ENCODE measurements at regions not wholly inside any gene's neighbourhood (a gene's known extent, or its start where the extent isn't known, plus 50 kb on each side); places are given as distances from the start of the nearest gene placed in this dataset.

- no peak for TF ChIP-seq CTCF (IDR thresholded peaks at IDR 0.05; ENCODE audit: insufficient read depth, low read depth, low read length)
- DNase-seq (ENCODE audit: low read depth), result no peak
- H3K4me3 ChIP-seq (ENCODE audit: low read depth, low read length), result no peak overlapping the region
These were observed 850.6 kb upstream of the ACVR2A start for GRCh38 chr2:146994246-146994645.

GRCh38 chr2:146992466-146992865 lies 852.4 kb upstream of the ACVR2A start:
- H3K4me3 ChIP-seq (ENCODE audit: low read depth, low read length), result no peak overlapping the region
- TF ChIP-seq CTCF (IDR thresholded peaks at IDR 0.05; ENCODE audit: insufficient read depth, low read depth, low read length), result no peak
- DNase-seq (ENCODE audit: low read depth), result no peak

GRCh38 chr2:146992057-146992456 lies 852.8 kb upstream of the ACVR2A start:
- no peak for TF ChIP-seq CTCF (IDR thresholded peaks at IDR 0.05; ENCODE audit: insufficient read depth, low read depth, low read length)
- no peak overlapping the region for H3K4me3 ChIP-seq (ENCODE audit: low read depth, low read length)
- DNase-seq (ENCODE audit: low read depth), result peak; percentile 23

DNA sequence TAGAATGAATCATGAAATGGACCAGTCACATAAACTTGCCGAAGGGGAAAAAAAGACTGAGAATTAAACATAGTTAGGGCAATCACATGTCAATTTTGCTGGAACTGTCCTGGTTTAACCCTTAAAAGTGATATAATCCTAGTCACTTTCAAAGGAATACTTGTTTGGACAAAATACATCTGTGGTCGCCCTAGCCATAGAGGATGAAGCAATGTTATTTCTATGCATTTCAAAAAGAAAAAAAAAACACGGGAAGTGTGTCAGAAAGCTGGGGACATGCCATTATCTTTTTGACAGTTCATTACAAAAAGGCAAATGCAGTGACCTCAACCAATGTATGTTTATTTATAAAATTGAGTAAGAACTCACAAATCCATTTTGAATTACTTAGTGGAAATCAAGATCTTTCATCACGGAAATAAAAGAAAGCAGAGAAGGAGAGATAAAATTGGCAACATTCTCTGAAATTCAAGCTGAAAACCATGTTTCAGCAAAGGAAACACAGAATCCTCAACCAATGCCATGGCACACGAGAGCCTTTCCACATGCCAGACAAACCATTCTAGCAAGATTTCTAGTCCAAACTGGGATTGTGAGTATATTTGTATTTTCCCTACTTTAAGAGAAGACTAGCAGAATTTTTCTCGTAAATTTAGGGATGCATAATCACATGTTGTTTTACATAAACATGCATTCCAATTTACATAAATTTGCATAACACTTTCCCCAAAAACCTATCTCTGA lies 854.3 kb upstream of the ACVR2A start:
- TF ChIP-seq CTCF (IDR thresholded peaks at IDR 0.05; ENCODE audit: insufficient read depth, low read depth, low read length), result no peak
- DNase-seq (ENCODE audit: low read depth), result peak; percentile 62
- H3K4me3 ChIP-seq (ENCODE audit: low read depth, low read length), result no peak overlapping the region

DNA sequence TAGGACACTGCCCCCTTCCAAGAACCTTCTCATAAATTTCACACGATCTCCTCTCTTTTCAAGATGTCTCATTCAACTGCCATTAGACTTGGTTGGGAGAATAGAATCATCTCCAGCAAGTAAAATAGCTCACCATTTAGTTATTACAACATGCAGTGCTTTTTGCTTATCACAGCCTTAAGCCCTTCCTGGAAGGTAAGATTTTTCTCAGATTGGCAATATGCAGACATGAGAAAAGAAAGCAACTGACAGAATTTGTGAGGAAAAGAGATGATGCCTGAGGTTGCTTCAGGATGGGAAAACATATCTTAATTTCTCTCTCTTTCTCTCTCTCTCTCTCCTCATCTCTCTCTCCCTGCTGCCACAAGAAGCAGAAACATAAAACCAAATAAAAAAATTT lies 855.1 kb upstream of the ACVR2A start:
- DNase-seq (ENCODE audit: low read depth), result peak; percentile 61
- no peak overlapping the region for H3K4me3 ChIP-seq (ENCODE audit: low read depth, low read length)
- TF ChIP-seq CTCF (IDR thresholded peaks at IDR 0.05; ENCODE audit: insufficient read depth, low read depth, low read length), result no peak

- no peak overlapping the region for H3K4me3 ChIP-seq (ENCODE audit: low read depth, low read length)
- no peak for TF ChIP-seq CTCF (IDR thresholded peaks at IDR 0.05; ENCODE audit: insufficient read depth, low read depth, low read length)
- no peak for DNase-seq (ENCODE audit: low read depth)
These were observed 856.8 kb upstream of the ACVR2A start for GRCh38 chr2:146987996-146988395.

DNA sequence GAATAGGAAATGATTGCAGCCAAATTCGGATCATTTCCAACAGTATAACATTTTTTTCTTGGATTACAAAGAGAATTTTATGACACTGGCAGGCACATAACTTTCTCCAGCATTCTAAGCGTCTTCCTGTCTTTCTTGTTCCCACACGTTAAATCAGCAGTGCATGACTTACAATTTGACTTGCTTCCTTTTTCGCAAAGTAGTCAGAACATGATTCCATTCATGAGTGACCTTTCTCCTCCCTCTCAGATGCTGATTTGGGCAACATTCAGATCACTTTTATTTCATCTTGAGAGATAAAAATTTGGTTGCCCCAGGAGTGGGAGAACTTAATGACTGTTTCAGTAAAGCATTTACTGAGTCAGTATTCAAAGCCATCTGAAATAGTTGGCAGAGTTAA lies 858.7 kb upstream of the ACVR2A start:
- no peak overlapping the region for H3K4me3 ChIP-seq (ENCODE audit: low read depth, low read length)
- TF ChIP-seq CTCF (IDR thresholded peaks at IDR 0.05; ENCODE audit: insufficient read depth, low read depth, low read length), result no peak
- DNase-seq (ENCODE audit: low read depth), result peak; percentile 38
